HPDE6-E6E7 (cell line): ENCODE measurements at regions not wholly inside any gene's neighbourhood (a gene's known extent, or its start where the extent isn't known, plus 50 kb on each side); places are given as distances from the start of the nearest gene placed in this dataset.

Experiments
- DNase-seq: peaks from one replicate; pipeline ENCODE4 v3.0.0; 2011; ENCODE audit warnings: missing footprints; ENCODE audit errors: extremely low spot score

GRCh38 chr18:49658823-49659404 lies 97.1 kb downstream of the LIPG start:
- DNase-seq, result no peak

- peak; percentile 67 for DNase-seq
These were observed 94.3 kb downstream of the LIPG start for GRCh38 chr18:49656073-49656692.

GRCh38 chr18:49655266-49656072 lies 93.6 kb downstream of the LIPG start:
- no peak for DNase-seq

GRCh38 chr18:49654347-49654746 lies 92.5 kb downstream of the LIPG start:
- DNase-seq, result no peak

- no peak for DNase-seq
These were observed 91.2 kb downstream of the LIPG start for GRCh38 chr18:49652881-49653724.

GRCh38 chr18:49651033-49651432 lies 89.2 kb downstream of the LIPG start:
- DNase-seq, result no peak

GRCh38 chr18:49650426-49650891 lies 88.6 kb downstream of the LIPG start:
- no peak for DNase-seq

- no peak for DNase-seq
These were observed 87.0 kb downstream of the LIPG start for GRCh38 chr18:49648811-49649210.
